ENCODE measurements at regions not wholly inside any gene's neighbourhood (a gene's known extent, or its start where the extent isn't known, plus 50 kb on each side); places are given as distances from the start of the nearest gene placed in this dataset.
"Not testable (repeated sequence)": the region's sequence is repeated elsewhere in the genome, so short reads cannot be mapped to it uniquely, and the experiment has no call there.

DNA sequence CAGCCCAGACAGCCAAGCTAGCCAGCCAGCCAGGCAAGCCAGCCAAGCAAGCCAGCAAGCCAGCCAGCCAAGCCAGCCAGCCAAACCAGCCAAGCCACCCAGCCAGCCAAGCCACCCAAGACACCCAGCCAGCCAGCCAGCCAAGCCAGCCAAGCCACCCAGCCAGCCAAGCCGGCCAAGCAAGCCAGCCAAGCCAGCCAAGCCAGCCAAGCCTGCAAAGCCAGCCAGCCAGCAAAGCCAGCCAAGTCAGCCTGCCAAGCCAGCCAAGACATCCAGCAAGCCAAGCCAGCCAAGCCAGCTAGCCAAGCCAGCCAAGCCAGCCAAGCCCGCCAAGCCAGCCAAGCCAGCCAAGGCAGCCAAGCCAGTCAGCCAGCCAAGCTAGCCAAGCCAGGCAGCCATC is 1606.2 kb downstream of the RPIA start:
- H3K27ac ChIP-seq; H3K27me3 ChIP-seq; H3K36me3 ChIP-seq; H3K9me3 ChIP-seq; DNase-seq (ENCODE audit: low spot score in 2 of 2); intact Hi-C loops (cut with DNase I; ENCODE audit: low total_unique reads); H3K4me3 ChIP-seq; H3K4me1 ChIP-seq: not testable (repeated sequence)

DNA sequence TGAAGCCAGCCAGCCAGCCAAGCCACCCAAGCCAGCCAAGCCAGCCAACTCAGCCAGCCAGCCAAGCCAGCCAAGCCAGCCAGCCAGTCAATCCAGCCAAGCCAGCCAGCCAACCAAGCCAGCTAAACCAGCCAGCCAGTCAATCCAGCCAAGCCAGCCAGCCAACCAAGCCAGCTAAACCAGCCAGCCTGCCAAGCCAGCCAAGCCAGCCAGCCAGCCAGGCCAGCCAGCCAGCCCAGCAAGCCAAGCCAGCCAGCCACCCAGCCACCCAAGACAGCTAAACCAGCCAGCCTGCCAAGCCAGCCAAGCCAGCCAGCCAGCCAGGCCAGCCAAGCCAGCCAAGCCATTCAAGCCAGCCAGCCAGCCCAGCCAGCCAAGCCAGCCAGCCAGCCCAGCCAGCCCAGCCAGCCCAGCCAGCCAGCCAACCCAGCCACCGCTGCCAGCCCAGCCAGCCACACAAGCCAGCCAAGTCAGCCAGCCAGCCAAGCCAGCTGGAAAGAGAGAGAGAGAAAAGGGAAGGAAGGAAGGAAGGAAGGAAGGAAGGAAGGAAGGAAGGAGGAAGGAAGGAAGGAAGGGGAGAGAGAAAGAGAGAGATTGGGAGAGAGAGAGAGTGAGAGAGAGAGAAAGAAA is 1606.8 kb downstream of the RPIA start:
- H3K4me3 ChIP-seq; intact Hi-C loops (cut with DNase I; ENCODE audit: low total_unique reads); H3K27me3 ChIP-seq; H3K4me1 ChIP-seq; H3K27ac ChIP-seq; H3K9me3 ChIP-seq; H3K36me3 ChIP-seq; DNase-seq (ENCODE audit: low spot score in 2 of 2): not testable (repeated sequence)

DNA sequence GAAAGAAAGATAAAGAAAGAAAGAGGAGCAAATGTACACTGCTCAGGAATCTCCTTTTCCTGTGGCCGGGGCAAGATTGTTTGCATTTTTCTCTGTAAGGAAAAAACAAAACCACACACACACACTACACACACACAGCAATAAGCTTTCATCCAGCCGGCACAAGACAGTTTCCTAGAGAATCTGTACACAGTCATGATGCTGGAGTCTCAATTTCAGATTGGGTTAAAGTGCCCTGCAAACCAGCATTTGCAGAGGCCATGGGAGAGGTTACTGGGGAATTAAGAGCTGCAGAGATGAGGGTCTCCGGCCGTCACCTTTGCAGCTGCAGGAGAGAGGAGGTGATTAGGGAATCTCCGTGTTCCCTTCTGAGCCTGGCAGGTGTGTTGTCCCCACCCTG is 1607.5 kb downstream of the RPIA start:
- H3K9me3 ChIP-seq; H3K27ac ChIP-seq; DNase-seq (ENCODE audit: low spot score in 2 of 2); H3K4me1 ChIP-seq; H3K4me3 ChIP-seq; H3K27me3 ChIP-seq; intact Hi-C loops (cut with DNase I; ENCODE audit: low total_unique reads); H3K36me3 ChIP-seq: not testable (repeated sequence)

DNA sequence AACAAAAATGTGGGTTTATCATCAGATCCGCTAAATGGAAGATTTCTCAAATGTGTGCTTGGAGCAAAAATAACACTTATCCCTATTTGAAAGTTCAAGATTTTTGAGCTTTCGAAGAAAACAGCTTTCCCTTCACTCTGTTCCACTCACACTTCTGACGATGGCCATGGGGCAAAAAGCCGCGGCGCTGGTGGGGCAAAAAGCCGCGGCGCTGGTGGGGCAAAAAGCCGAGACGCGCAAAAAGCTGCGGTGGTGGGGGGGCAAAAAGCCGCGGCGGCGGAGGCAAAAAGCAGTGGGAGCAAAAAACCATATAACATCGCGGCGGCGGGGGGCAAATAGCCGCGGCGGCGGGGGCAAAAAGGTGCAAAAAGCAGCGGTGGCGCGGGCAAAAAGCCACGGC is 1631.5 kb downstream of the RPIA start:
- intact Hi-C loops (cut with DNase I; ENCODE audit: low total_unique reads), result not testable (repeated sequence)

DNA sequence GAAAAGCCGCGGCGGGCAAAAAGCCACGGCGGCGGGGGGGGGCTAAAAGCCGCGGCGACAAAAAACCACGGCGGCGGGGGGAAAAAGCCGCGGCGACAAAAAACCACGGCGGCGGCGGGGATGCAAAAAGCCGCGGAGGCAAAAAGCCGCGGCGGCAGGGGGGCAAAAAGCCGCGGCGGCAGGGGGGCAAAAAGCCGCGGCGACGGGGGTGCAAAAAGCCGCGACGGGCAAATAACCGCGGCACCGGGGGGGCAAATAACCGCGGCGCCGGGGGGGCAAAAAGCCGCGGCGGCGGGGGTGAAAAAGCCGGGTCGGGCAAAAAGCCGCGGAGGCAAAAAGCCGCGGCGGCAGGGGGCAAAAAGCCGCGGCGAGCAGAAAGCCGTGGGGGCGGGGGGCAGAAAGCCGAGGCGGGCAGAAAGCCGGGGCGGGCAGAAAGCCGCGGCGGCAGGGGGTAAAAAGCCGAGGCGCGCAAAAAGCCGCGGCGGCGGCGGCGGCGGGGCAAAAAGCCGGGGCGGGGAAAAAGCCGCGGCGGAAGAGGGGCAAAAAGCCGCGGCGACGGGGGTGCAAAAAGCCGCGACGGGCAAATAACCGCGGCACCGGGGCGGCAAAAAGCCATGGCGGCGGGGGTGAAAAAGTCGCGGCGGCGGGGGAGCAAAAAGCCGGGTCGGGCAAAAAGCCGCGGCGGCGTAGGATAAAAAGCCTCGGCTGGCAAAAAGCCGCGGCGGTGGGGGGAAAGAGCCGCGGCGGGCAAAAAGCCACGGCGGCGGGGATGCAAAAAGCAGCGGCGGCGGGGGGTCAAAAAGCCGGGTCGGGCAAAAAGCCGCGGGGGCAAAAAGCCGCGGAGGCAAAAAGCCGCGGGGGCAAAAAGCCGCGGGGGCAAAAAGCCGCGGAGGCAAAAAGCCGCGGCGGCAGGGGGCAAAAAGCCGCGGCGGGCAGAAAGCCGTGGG is 1632.4 kb downstream of the RPIA start:
- intact Hi-C loops (cut with DNase I; ENCODE audit: low total_unique reads); H3K9me3 ChIP-seq; H3K4me1 ChIP-seq; H3K27me3 ChIP-seq; H3K27ac ChIP-seq; H3K36me3 ChIP-seq; DNase-seq (ENCODE audit: low spot score in 2 of 2): not testable (repeated sequence)
- peak overlapping the region; percentile 22 to 63 (median 36) for H3K4me3 ChIP-seq

More for the DNA sequence above, 1631.5 kb downstream of the RPIA start:
- H3K4me1 ChIP-seq; H3K9me3 ChIP-seq; DNase-seq (ENCODE audit: low spot score in 2 of 2); H3K27ac ChIP-seq; H3K4me3 ChIP-seq; H3K36me3 ChIP-seq; H3K27me3 ChIP-seq: not testable (repeated sequence)

DNA sequence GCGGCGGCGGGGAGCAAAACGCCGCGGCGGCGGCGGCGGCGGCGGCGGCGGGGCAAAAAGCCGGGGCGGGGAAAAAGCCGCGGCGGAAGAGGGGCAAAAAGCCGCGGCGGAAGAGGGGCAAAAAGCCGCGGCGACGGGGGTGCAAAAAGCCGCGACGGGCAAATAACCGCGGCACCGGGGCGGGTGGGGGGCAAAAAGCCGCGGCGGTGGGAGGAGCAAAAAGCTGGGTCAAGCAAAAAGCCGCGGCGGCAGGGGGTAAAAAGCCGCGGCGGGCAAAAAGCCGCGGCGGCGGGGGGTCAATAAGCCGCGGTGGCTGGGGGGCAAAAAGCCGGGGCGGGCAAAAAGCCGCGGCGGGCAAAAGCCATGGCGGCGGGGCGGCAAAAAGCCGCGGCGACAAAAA is 1633.2 kb downstream of the RPIA start:
- H3K36me3 ChIP-seq; H3K9me3 ChIP-seq; H3K27ac ChIP-seq; H3K27me3 ChIP-seq; DNase-seq (ENCODE audit: low spot score in 2 of 2); H3K4me1 ChIP-seq; intact Hi-C loops (cut with DNase I; ENCODE audit: low total_unique reads): not testable (repeated sequence)
- peak overlapping the region; percentile 17 to 63 (median 36) for H3K4me3 ChIP-seq

DNA sequence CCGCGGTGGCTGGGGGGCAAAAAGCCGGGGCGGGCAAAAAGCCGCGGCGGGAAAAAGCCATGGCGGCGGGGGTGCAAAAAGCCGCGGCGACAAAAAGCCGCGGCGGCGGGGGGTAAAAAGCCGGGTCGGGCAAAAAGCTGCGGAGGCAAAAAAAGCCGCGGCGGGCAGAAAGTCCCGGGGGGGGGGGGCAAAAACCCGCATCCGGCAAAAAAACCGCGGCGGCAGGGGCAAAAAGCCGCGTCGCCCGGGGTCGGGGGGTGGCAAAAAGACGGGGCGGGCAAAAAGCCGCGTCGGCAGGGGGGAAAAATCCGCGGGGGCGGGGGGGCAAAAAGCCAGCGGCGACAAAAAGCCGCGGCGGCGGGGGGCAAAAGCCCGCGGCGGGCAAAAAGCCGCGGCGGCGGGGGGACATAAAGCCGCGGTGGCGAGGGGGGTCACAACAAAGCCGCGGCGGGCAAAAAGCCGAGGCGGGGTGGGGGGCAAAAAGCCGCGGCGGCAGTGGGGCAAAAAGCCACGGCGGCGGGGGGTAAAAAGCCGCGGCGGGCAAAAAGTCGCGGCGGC is 1634.4 kb downstream of the RPIA start:
- H3K4me3 ChIP-seq; H3K27ac ChIP-seq; DNase-seq (ENCODE audit: low spot score in 2 of 2); H3K4me1 ChIP-seq; H3K27me3 ChIP-seq; H3K36me3 ChIP-seq; H3K9me3 ChIP-seq; intact Hi-C loops (cut with DNase I; ENCODE audit: low total_unique reads): not testable (repeated sequence)

DNA sequence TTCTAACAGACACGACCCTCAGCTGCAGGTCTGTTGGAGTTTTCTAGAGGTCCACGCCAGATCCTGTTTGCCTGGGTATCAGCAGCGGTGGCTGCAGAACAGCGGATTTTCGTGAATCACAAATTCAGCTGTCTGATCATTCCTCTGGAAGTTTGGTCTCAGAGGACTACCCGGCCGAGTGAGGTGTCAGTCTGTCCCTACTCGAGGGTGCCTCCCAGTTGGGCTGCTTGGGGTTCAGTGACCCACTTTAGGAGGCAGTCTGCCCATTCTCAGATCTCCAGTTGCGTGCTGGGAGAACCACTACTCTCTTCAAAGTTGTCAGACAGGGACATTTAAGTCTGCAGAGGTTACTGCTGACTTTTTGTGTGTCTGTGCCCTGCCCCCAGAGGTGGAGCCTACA is 1664.1 kb downstream of the RPIA start:
- H3K4me3 ChIP-seq; H3K4me1 ChIP-seq; DNase-seq (ENCODE audit: low spot score in 2 of 2); H3K27ac ChIP-seq; H3K9me3 ChIP-seq; H3K27me3 ChIP-seq; H3K36me3 ChIP-seq; intact Hi-C loops (cut with DNase I; ENCODE audit: low total_unique reads): not testable (repeated sequence)

DNA sequence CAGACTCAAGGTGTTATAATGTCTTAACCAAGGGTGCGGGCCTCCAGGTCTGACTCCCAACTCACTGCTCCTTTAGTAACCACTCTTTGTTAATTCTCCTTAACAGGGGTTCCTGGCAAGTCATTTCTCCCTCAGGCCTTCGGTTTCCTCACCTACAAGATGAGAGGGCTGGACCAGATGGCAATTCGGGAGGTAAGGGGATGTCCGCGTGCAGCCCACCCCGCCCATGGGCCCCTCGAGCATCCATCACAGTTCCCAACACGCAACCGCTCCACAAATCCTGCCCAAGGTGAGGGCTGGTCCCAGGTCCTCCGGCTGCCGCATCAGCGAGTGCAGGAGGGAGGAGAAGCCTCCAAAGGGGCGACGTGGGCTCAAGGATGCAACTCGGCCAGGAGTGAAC is 1667.9 kb downstream of the RPIA start:
- intact Hi-C loops (cut with DNase I; ENCODE audit: low total_unique reads); DNase-seq (ENCODE audit: low spot score in 2 of 2); H3K27ac ChIP-seq; H3K4me3 ChIP-seq; H3K36me3 ChIP-seq; H3K9me3 ChIP-seq; H3K4me1 ChIP-seq; H3K27me3 ChIP-seq: not testable (repeated sequence)

DNA sequence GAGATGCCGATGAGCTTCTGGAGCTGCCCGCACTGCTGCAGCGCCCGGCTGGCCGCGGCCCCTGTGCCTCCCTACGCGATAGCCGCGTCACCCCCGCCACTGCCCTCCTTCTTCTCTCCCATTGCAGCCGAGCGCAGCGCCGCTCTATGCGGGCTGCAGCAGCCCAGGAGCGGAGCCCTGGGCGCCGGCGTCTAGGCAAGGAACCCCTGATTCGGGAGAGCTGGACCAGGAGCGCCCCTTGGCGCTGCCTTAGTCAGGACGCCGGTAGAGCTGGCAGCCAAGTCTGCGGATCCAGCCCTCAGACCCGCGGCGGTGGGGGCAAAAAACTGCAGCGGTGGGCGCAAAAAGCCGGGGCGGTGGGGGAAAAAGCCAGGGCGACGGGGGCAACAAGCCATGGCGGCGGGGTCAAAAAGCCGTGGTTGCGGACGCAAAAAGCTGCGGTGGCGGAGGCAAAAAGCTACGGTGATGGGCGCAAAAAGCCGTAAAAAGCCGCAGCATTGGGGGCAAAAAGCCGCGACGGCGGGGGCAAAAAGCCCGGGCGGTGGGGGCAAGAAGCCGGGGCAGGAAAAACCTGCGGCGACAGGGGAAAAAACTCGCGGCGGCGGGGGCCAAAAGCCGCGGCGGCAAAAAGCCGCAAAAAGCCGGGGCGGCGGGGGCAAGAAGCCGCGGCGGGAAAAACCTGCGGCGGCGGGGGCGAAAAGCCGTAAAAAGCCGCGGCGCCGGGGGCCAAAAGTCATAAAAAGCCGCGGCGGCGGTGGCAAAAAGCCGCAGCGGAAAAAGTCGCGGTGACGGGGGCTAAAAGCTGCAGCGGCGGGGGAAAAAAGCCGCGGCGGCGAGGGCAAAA is 1668.6 kb downstream of the RPIA start:
- H3K36me3 ChIP-seq; H3K27me3 ChIP-seq; DNase-seq (ENCODE audit: low spot score in 2 of 2); H3K27ac ChIP-seq; intact Hi-C loops (cut with DNase I; ENCODE audit: low total_unique reads); H3K9me3 ChIP-seq; H3K4me1 ChIP-seq: not testable (repeated sequence)
- peak overlapping the region in 1 of 3 donors; percentile 11 for H3K4me3 ChIP-seq

DNA sequence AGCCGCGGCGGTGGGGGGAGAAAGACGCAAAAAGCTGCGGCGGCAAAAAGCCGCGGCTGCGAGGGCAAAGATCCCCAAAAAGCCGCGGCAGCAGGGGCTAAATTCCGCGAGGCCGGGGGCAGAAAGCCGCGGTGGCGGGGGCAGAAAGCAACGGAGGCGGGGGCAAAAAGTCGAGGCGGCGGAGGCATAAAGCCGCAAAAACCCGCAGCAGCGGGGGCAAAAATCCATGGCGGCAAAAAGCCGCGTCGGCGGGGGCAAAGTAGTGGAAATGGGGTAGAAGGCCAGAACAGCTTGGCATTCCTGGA is 1669.2 kb downstream of the RPIA start:
- H3K9me3 ChIP-seq; H3K27ac ChIP-seq; H3K27me3 ChIP-seq; H3K4me1 ChIP-seq; DNase-seq (ENCODE audit: low spot score in 2 of 2); H3K36me3 ChIP-seq; intact Hi-C loops (cut with DNase I; ENCODE audit: low total_unique reads): not testable (repeated sequence)
- H3K4me3 ChIP-seq, result peak overlapping the region in 1 of 3 donors; percentile 11
